GM19463 (cell line): ENCODE measurements at regions not wholly inside any gene's neighbourhood (a gene's known extent, or its start where the extent isn't known, plus 50 kb on each side); places are given as distances from the start of the nearest gene placed in this dataset.

Source experiments
- ATAC-seq: cut with Tn5 transposase; IDR thresholded peaks from one replicate; pipeline ENCODE4 v1.9.1; 2021; ENCODE audit warnings: mild to moderate bottlenecking, moderate library complexity; ENCODE audit not compliant: unreplicated experiment

GRCh38 chr6:1042583-1043457 lies 269.1 kb upstream of the FOXQ1 start:
- ATAC-seq = no peak

DNA sequence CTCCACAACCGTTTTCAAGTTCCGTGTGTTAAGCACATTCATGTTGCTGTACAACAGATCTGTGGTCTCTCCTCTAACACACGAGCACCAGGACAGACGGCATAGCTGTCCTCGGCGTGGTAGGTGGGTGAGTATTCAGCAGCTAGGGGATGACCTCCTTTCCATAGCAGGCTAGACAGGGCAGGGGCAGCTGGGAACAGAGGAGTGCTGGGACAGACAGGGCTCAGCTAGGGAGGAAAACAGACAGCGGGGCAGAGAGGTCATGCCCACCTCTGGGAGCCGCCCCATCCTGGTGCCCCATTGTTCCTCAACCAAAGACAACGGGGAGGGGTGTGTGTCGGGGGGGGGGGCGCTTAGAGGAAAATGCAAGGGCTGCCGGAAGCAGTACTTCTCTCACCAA lies 271.5 kb upstream of the FOXQ1 start:
- ATAC-seq = no peak

GRCh38 chr6:1039746-1040145 lies 272.2 kb upstream of the FOXQ1 start:
- ATAC-seq = no peak

DNA sequence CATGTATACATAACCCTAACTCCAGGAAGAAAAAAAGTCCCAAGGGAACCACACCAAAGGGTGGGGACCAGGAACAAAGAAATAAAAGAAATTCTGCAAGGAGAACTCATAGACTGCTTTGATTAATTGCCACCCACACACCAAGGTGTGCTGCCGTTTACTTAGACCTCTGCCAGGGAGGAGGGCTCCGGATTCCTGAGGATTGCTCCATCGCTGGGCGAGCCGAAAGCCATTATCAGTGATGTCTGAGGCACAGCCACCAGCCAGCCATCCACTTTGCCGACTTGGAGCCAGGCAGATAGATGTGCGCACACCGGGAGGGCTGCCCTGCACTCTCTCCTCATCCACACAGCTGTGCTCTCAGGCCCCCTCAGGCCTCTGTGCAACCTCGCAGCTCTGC lies 272.7 kb upstream of the FOXQ1 start:
- no peak for ATAC-seq

GRCh38 chr6:1037430-1038202 lies 274.3 kb upstream of the FOXQ1 start:
- ATAC-seq = no peak

DNA sequence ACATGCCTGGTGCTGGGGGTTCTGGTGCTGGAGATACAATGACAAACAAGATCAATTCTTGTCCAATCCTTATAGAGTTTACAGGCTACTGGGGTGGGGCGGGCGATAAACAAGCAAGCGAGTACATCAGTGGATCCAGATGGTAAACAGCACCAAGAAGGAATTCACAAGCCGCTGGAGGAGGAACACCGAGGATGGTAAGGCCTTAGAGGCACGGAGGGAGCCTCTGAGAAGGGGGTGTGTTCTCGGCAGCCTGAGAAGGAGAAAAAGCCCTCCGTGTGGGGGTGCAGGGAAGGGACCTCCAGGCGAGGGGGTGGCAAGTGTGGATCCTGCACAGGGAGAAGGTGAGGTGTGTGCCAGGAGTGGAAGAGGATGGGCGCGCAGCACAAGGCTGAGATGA lies 276.5 kb upstream of the FOXQ1 start:
- ATAC-seq = no peak

GRCh38 chr6:1031720-1032119 lies 280.2 kb upstream of the FOXQ1 start:
- ATAC-seq = no peak

DNA sequence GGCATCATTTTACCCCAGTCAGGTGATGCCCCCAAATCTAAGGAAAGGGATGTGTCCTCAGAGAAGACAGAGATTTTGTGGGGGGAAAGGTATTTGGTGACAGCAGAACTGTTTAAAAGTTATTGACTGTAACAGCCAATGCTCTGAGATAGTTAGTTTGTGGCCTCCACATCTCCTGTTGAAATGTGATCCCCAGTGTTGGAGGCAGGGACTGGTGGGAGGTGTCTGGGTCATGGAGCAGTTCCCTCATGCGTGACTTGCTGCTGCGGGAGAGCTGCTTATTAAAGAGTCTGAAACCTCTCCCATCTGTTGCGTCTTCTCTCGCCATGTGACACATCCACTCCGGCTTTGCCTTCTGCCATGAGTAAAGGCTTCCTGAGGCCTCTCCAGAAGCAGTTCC lies 282.8 kb upstream of the FOXQ1 start:
- no peak for ATAC-seq

GRCh38 chr6:1028723-1029122 lies 283.2 kb upstream of the FOXQ1 start:
- ATAC-seq = no peak

DNA sequence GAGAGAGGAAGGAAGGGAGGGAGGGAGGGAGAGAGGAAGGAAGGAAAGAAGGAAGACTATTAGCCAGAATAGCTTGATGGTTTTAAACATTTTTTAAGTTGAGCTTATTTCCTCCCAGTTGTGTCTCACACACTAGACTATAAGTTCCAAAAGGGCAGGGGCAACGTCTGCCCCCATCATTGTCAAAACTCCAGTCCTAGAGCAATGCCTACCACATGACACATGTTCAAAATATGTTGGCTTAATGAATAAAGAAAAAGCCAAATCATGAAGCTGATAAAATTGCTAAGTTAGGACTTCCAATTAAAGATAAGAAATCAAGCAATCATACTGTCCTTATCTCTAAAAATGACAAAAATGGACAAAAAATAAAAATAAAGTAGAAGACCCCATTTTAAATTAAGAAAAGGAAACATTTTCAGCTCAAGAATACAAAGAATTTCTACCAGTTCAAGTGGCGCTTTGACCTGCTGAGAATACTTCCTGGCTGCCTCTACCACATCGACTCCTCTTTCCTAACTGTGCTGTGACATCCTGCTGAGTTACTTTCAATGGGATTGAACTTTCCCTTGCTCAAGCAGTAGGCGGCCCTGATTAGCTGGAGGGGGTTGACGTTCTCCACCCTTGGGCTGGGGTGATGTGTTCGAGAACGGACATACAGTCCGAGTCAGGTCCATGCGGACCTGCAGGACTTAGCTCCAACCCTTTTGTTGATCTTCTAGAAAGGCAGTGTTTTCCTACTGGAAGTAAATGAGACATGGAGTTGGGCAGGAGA lies 283.9 kb upstream of the FOXQ1 start:
- ATAC-seq = no peak

DNA sequence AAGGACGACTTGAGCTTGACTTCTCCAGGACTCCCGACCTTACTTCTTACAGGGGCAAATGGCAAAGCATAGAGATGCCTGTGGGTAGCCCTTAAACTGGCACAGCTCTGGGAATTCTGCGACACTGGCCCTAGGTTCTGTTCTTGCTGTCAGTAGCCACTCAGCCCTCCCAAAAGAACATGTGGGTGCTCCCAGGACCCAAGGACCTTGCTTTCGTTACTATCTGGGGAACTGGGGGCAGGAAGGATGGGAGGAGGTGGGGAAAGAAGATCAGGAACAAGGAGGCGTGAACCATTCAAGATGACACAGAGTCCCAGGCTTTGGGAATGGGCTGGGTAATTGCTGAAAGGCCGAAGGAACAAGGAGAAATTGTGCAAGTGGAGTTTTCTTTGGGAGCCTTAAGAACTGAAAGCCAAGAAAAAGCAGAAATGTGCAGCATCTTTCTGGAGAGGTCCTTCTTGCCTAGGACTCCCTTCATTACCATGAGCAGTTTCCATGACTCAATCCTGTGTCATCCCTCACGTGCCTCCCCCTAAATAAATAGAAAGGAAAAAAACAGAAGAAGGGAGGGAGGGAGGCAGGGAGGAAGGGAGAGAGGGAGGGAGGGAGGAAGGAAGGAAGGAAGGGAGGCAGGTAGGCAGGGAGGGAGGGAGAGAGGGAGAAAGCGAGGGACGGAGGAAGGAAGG lies 284.6 kb upstream of the FOXQ1 start:
- no peak for ATAC-seq

- ATAC-seq = no peak
Measured at GRCh38 chr6:1025821-1026220, 286.1 kb upstream of the FOXQ1 start.

GRCh38 chr6:1024587-1024986 lies 287.3 kb upstream of the FOXQ1 start:
- no peak for ATAC-seq

DNA sequence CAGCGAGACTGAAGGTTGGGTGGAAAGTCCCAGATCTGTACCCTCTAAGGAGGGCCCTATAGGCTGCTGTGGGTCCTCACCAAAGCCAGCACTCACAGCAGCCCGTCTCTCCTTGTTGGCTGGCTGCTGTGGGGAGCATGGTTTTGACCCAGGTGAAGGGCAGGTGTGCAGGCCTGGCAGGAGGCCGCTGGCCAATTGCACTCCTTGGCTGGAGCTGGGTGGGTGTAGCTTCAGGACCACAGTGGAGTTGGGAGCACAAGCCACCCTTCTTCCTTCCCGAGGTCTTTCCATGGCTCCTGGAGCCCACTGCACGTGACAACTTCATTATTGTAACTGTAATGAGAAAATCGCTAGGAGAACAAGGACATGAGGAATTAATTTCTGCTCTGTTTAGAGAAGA lies 287.7 kb upstream of the FOXQ1 start:
- no peak for ATAC-seq

DNA sequence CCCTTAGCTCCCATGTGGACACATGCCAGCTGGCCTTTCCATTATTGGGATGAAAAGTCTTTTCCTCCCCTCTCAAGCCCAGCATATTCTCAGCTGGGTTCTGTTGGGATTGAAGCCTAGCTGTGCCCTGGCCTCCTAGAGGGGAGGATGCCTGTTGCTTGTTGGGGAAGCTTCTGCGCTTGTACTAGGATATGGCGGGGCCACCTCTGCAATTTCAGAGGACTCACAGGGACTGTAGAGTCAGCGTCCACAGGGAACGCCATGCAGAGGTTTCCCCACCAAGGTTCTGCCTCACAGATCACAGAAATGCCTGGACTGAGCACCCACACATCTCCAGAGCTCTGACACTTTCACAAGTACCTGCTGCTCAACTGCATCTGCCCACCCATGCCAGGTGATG lies 288.7 kb upstream of the FOXQ1 start:
- no peak for ATAC-seq

DNA sequence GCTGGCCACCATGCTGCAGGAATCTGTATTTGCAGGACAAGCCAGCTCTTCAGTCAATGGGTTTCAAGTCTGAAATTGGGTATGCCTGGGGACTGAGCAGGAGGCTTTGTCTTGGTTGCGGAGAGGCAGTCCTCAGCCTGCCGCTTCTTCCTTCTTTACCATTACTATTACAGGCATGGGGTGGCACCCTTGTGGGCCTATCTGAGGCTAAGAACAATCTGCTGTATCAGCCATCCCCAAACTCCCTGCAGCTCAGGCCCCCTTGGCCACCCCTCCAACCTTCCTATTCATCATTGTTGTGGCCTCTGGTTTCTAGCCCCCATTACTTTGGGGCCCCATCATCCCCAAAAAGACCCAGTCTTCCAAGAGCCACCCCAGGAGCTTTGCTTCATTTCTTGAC lies 289.2 kb upstream of the FOXQ1 start:
- ATAC-seq = no peak

DNA sequence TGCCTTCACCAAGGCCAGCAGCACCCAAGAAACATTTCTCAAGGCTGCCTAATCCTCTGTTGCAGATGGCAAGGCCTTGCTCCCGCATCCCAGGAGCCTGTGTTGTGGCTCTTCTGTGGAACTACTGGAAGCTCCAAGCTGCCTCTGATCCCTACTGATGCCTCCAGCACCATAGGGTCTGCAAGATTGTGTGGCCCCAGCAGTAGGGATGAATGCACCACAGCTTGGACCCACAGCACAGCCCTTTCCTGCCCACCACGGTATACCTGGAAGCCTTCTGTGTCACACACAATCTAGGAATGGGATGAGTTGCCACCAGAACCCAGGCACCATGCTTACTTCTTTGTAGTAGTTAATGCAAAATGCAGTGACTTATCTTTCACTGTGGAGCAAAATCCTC lies 291.1 kb upstream of the FOXQ1 start:
- ATAC-seq = no peak

- ATAC-seq = no peak
Measured at GRCh38 chr6:1020133-1020532, 291.8 kb upstream of the FOXQ1 start.

GRCh38 chr6:1018041-1018440 lies 293.9 kb upstream of the FOXQ1 start:
- ATAC-seq = no peak

DNA sequence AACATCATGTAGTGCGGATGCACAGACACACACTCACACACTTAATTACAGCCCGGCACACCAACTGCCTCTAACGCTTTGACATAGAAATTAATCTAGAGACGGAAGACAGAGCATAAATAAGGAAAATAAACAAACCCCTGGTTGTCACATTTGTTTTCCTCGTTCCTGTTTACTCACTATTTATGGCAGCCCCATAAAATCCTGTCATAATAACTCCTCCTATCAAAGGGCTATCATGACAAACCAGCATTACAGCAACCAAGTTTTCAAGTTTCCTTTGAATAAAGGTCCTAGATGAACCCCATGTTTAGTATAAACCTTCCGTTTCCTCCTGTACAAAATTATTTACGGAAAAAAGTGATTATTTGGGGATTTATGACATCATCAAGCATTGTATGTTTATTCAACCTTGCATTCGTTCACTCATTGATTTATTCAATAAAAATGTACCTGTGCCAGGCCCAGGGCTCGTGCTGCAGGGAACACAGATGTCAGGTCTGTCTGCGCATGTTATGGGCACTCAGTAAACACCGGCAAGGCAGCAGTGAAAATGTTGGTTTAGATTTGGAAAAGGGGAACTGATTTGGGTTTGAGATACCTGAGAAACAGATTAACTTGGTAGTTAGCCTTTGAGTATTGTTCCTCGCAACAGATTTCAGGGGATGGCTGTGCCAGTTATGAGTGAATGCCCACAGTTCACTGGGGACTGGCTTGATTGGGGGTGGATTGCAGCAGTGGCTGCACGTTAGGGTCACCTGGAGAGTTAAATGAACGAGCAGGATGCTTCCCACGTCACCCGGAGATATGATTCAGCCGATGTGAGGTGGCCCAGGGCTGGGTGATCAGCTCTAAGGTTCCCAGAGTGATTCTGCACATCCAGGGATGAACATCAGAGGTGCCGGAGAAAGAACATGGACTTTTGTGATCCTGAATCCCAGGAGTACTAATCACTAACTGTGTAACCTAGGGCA lies 295.3 kb upstream of the FOXQ1 start:
- ATAC-seq = no peak
